CD4-positive, alpha-beta T cell (primary cell): ENCODE measurements at regions not wholly inside any gene's neighbourhood (a gene's known extent, or its start where the extent isn't known, plus 50 kb on each side); places are given as distances from the start of the nearest gene placed in this dataset.
"Not testable (repeated sequence)": the region's sequence is repeated elsewhere in the genome, so short reads cannot be mapped to it uniquely, and the experiment has no call there.

Experiments
- ATAC-seq: fragments of 200-7000 bp; cut with Tn5 transposase; one replicate; pipeline ENCODE4 v1.10.0; 2022; ENCODE audit warnings: mild to moderate bottlenecking; ENCODE audit not compliant: poor library complexity
- CTCF ChIA-PET: fragments of 350-600 bp; sonication (Branson Sonifier 250); formaldehyde crosslinking; loops from one replicate; lab custom pipeline; 2021; ENCODE audit warnings: antibody characterized with exemption, inconsistent platforms; lab: Charles Lee
- POLR2A ChIA-PET: fragments of 350-600 bp; sonication (Branson Sonifier 250); formaldehyde crosslinking; loops from one replicate; lab custom pipeline; 2021; ENCODE audit warnings: antibody characterized with exemption, inconsistent platforms; lab: Charles Lee
- DNase-seq, 14 experiments: peaks; one replicate each; pipeline ENCODE4 v3.0.0-alpha.2; 2013 to 2020; ENCODE audit warnings: mixed read lengths in 2 of 14
- H3K27ac ChIP-seq, 2 donors: one replicate each; pipeline versions ENCODE4 v1.5.1 to v1.7.0; 2013; ENCODE audit warnings: low read length in 2 of 2, low read depth in 1 of 2, mild to moderate bottlenecking in 1 of 2
- H3K27me3 ChIP-seq, 2 experiments: 1 replicate in 1 of 2; 2 replicates in 1 of 2; pipeline versions ENCODE4 v1.6.1 to v1.7.0; 2013; ENCODE audit warnings: low read length in 2 of 2, control low read depth in 1 of 2, mild to moderate bottlenecking in 1 of 2, moderate library complexity in 1 of 2; ENCODE audit not compliant: insufficient read depth in 2 of 2, control insufficient read depth in 1 of 2
- H3K36me3 ChIP-seq: one replicate; pipeline ENCODE4 v1.6.1; 2013; ENCODE audit warnings: low read length, control low read depth; ENCODE audit not compliant: insufficient read depth
- H3K4me1 ChIP-seq: one replicate; pipeline ENCODE4 v1.6.1; 2013; ENCODE audit warnings: low read length, control low read depth; ENCODE audit not compliant: insufficient read depth
- H3K4me3 ChIP-seq: one replicate; pipeline ENCODE4 v1.5.1; 2013; ENCODE audit warnings: mild to moderate bottlenecking, low read length, moderate library complexity
- H3K9me3 ChIP-seq, 2 experiments: 1 replicate in 1 of 2; 2 replicates in 1 of 2; pipeline versions ENCODE4 v1.6.1 to v1.7.0; 2013; ENCODE audit warnings: low read length in 2 of 2, mild to moderate bottlenecking in 2 of 2, control low read depth in 1 of 2, moderate library complexity in 1 of 2; ENCODE audit not compliant: control insufficient read depth in 1 of 2, insufficient read depth in 1 of 2
- H3K27ac Mint-ChIP-seq: one replicate; pipeline ENCODE4 v1.8.0; 2020; ENCODE audit warnings: mixed read lengths
- H3K27me3 Mint-ChIP-seq: one replicate; pipeline ENCODE4 v1.8.0; 2021; ENCODE audit warnings: mixed read lengths
- H3K36me3 Mint-ChIP-seq: one replicate; pipeline ENCODE4 v1.8.0; 2021; ENCODE audit warnings: low read depth, mixed read lengths
- H3K4me1 Mint-ChIP-seq: one replicate; pipeline ENCODE4 v1.8.0; 2021; ENCODE audit warnings: low read depth, mixed read lengths
- H3K4me3 Mint-ChIP-seq: one replicate; pipeline ENCODE4 v1.8.0; 2020; ENCODE audit warnings: mild to moderate bottlenecking, mixed read lengths
- H3K9me3 Mint-ChIP-seq: one replicate; pipeline ENCODE4 v1.8.0; 2020; ENCODE audit warnings: mixed read lengths
- intact Hi-C, 2 experiments: fragments of 100-400 bp; cut with DNase I in 1 of 2; cut with micrococcal nuclease in 1 of 2; formaldehyde crosslinking; loops; one replicate each; pipeline versions ENCODE4 v1.15.1 to v1.9.0; 2023 to 2025; cut with DNase I, micrococcal nuclease
- TF ChIP-seq, protein P1 (sequence below): fragments of 200-600 bp; IDR thresholded peaks from one replicate; pipeline ENCODE4 v1.8.0; 2022; ENCODE audit warnings: antibody characterized with exemption, mild to moderate bottlenecking

GRCh38 chr12:13900718-13901117 lies 80.7 kb downstream of the GRIN2B start:
- Histone ChIP-seq H3K27ac (no peak overlapping the region), H3K27me3 (no peaks in the 10 kb centered on the region), H3K9me3 (no peaks in the 10 kb centered on the region), H3K36me3 (no peaks in the 10 kb centered on the region), H3K4me1 (no peaks in the 10 kb centered on the region), H3K4me3 (no peak overlapping the region)
- DNase-seq = no peak
- peaks cover 5% of the 10 kb centered on the region for H3K9me3 Mint-ChIP-seq
- H3K4me3 Mint-ChIP-seq = no peak overlapping the region
- ATAC-seq = no peak
- no peaks in the 10 kb centered on the region for H3K27me3 Mint-ChIP-seq
- H3K4me1 Mint-ChIP-seq = no peaks in the 10 kb centered on the region
- CTCF ChIA-PET = no interaction called here
- TF ChIP-seq, protein P1, sequence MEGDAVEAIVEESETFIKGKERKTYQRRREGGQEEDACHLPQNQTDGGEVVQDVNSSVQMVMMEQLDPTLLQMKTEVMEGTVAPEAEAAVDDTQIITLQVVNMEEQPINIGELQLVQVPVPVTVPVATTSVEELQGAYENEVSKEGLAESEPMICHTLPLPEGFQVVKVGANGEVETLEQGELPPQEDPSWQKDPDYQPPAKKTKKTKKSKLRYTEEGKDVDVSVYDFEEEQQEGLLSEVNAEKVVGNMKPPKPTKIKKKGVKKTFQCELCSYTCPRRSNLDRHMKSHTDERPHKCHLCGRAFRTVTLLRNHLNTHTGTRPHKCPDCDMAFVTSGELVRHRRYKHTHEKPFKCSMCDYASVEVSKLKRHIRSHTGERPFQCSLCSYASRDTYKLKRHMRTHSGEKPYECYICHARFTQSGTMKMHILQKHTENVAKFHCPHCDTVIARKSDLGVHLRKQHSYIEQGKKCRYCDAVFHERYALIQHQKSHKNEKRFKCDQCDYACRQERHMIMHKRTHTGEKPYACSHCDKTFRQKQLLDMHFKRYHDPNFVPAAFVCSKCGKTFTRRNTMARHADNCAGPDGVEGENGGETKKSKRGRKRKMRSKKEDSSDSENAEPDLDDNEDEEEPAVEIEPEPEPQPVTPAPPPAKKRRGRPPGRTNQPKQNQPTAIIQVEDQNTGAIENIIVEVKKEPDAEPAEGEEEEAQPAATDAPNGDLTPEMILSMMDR = no peak
- no peak overlapping the region for H3K27ac Mint-ChIP-seq
- POLR2A ChIA-PET = no interaction called here
- H3K36me3 Mint-ChIP-seq = no peaks in the 10 kb centered on the region
- intact Hi-C loops = no loop called here

DNA sequence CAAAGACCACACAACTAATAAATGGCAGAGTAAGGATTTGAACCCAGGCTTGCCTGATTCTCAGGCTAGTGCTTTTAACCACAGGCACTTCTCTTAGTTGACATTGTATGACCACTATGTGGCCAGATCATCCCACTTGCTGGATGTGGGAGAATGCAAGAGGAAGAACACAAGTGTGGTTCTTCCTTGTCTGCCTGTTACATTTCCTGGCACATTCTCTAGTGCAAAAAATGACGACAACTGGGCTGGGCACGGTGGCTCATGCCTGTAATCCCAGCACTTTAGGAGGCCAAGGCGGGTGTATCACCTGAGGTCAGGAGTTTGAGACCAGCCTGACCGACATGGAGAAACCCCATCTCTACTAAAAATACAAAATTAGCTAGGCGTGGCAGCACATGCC lies 83.0 kb downstream of the GRIN2B start:
- H3K27ac ChIP-seq, ATAC-seq, H3K27me3 ChIP-seq, H3K4me1 ChIP-seq, H3K27ac Mint-ChIP-seq, H3K9me3 Mint-ChIP-seq, intact Hi-C loops, H3K4me3 ChIP-seq, H3K4me3 Mint-ChIP-seq, POLR2A ChIA-PET, H3K36me3 Mint-ChIP-seq, H3K9me3 ChIP-seq, H3K4me1 Mint-ChIP-seq, H3K36me3 ChIP-seq, DNase-seq, CTCF ChIA-PET, H3K27me3 Mint-ChIP-seq: not testable (repeated sequence)

DNA sequence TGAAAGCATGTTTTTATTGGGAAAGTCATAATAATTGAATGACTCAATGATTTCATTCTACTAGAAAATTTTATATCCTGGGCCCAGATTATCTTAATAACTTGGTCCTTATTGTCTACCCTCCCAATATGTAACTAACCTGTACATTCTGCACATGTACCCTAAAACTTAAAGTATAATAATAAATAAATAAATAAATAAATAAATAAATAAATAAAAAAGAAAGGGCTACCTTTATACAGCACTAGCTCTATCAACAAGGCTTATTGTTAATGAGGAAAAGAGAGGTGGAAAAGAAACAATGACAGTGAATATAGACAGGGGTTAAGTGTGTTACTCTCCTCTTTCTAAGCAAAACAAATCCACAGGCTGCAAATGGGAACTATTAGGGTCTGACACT lies 83.6 kb downstream of the GRIN2B start:
- ChIA-PET POLR2A (no interaction called here), CTCF (no interaction called here)
- ATAC-seq (no peak), DNase-seq (no peak)
- peaks cover 3% of the 10 kb centered on the region for H3K27me3 Mint-ChIP-seq
- intact Hi-C loops = no loop called here
- no peak overlapping the region for H3K27ac Mint-ChIP-seq
- H3K9me3 Mint-ChIP-seq = no peaks in the 10 kb centered on the region
- TF ChIP-seq, protein P1 = no peak
- H3K4me1 Mint-ChIP-seq = no peaks in the 10 kb centered on the region
- H3K36me3 Mint-ChIP-seq = no peaks in the 10 kb centered on the region
- no peaks in the 10 kb centered on the region for H3K27me3 ChIP-seq
- no peaks in the 10 kb centered on the region for H3K9me3 ChIP-seq
- no peak overlapping the region for H3K4me3 Mint-ChIP-seq
- H3K4me1 ChIP-seq = no peaks in the 10 kb centered on the region
- H3K4me3 ChIP-seq = no peak overlapping the region
- no peak overlapping the region for H3K27ac ChIP-seq
- H3K36me3 ChIP-seq = no peaks in the 10 kb centered on the region

DNA sequence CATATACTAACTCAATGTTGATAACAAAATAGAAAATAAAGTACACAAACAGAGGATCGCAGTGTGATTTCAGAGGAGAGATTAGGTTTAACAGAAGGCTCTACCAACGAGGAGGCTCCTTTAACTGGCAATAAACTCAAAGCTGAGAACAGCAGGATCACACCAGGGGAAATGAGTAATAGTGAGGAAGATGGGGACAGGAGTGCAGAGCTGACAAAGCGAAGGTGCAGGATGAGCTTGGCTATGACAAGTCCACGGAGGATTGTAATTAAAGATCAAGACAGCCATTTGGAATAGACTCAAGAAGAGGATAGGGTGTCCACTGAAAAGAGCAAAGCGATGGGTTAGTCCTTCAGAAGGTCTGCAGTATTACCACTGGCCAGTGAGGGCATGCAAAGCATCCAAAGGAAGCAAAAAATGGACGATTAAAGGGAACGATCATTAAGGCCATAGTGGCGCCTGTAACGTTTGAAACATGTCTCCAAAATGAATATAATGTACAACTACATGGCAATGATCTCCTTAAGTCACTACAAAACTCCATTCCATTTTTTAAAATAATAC lies 85.3 kb downstream of the GRIN2B start:
- Histone ChIP-seq H3K27me3 (no peaks in the 10 kb centered on the region), H3K9me3 (no peaks in the 10 kb centered on the region), H3K27ac (no peak overlapping the region), H3K4me1 (no peaks in the 10 kb centered on the region), H3K36me3 (no peaks in the 10 kb centered on the region), H3K4me3 (no peak overlapping the region)
- Mint-ChIP-seq H3K9me3 (no peaks in the 10 kb centered on the region), H3K27me3 (peaks cover 7% of the 10 kb centered on the region), H3K27ac (no peak overlapping the region), H3K4me1 (no peaks in the 10 kb centered on the region), H3K4me3 (no peak overlapping the region), H3K36me3 (no peaks in the 10 kb centered on the region)
- no peak for ATAC-seq
- intact Hi-C loops = no loop called here
- CTCF ChIA-PET = no interaction called here
- TF ChIP-seq, protein P1 = no peak
- no peak for DNase-seq
- POLR2A ChIA-PET = no interaction called here
